NCI-H82 treated with DMSO at 0.1 percent for 48 hours (cell line): ENCODE measurements at regions not wholly inside any gene's neighbourhood (a gene's known extent, or its start where the extent isn't known, plus 50 kb on each side); places are given as distances from the start of the nearest gene placed in this dataset.

Experiments
- DNase-seq: peaks from one replicate; lab custom pipeline; 2025; ENCODE audit not compliant: unreplicated experiment; lab: John Stamatoyannopoulos, UW

- DNase-seq: no peak
Measured at GRCh38 chr5:106171132-106171531, 1499.6 kb downstream of the EFNA5 start.

- DNase-seq: no peak
Measured at GRCh38 chr5:106167766-106168165, 1503.0 kb downstream of the EFNA5 start.

- DNase-seq: no peak
Measured at GRCh38 chr5:106163233-106163632, 1507.5 kb downstream of the EFNA5 start.

GRCh38 chr5:106159616-106160015, 1511.1 kb downstream of the EFNA5 start:
- DNase-seq: no peak

- DNase-seq: no peak
Measured at GRCh38 chr5:106154280-106154716, 1516.4 kb downstream of the EFNA5 start.

- no peak for DNase-seq
Measured at GRCh38 chr5:106152569-106152968, 1518.2 kb downstream of the EFNA5 start.

GRCh38 chr5:106142116-106142515, 1528.6 kb downstream of the EFNA5 start:
- DNase-seq: no peak

- DNase-seq: no peak
Measured at GRCh38 chr5:106140101-106140500, 1530.6 kb downstream of the EFNA5 start.

GRCh38 chr5:106136061-106136460, 1534.7 kb downstream of the EFNA5 start:
- DNase-seq: no peak

GRCh38 chr5:106135473-106135872, 1535.3 kb downstream of the EFNA5 start:
- no peak for DNase-seq

- DNase-seq: no peak
Measured at GRCh38 chr5:106134549-106134948, 1536.2 kb downstream of the EFNA5 start.

- no peak for DNase-seq
Measured at GRCh38 chr5:106127985-106128384, 1542.8 kb downstream of the EFNA5 start.

GRCh38 chr5:106127341-106127781, 1543.4 kb downstream of the EFNA5 start:
- DNase-seq: no peak

- no peak for DNase-seq
Measured at GRCh38 chr5:106121972-106122605, 1548.6 kb downstream of the EFNA5 start.

- no peak for DNase-seq
Measured at GRCh38 chr5:106116682-106117081, 1554.1 kb downstream of the EFNA5 start.

- no peak for DNase-seq
Measured at GRCh38 chr5:106113922-106114321, 1556.8 kb downstream of the EFNA5 start.

GRCh38 chr5:106106384-106106783, 1564.4 kb downstream of the EFNA5 start:
- no peak for DNase-seq

GRCh38 chr5:106097340-106097739, 1573.4 kb downstream of the EFNA5 start:
- no peak for DNase-seq

GRCh38 chr5:106094839-106095238, 1575.9 kb downstream of the EFNA5 start:
- no peak for DNase-seq

GRCh38 chr5:106094204-106094607, 1576.5 kb downstream of the EFNA5 start:
- DNase-seq: no peak

- DNase-seq: no peak
Measured at GRCh38 chr5:106093134-106093533, 1577.6 kb downstream of the EFNA5 start.

GRCh38 chr5:106092455-106092854, 1578.3 kb downstream of the EFNA5 start:
- no peak for DNase-seq

GRCh38 chr5:106089073-106089472, 1581.7 kb downstream of the EFNA5 start:
- no peak for DNase-seq
